Hepatic stellate cell (primary cell): ENCODE measurements at regions not wholly inside any gene's neighbourhood (a gene's known extent, or its start where the extent isn't known, plus 50 kb on each side); places are given as distances from the start of the nearest gene placed in this dataset.
"Not testable (repeated sequence)": the region's sequence is repeated elsewhere in the genome, so short reads cannot be mapped to it uniquely, and the experiment has no call there.

Experiments used
- DNase-seq: peaks from one replicate; pipeline ENCODE4 v3.0.0; 2011; ENCODE audit warnings: low spot score

GRCh38 chr6:120804612-120805011 lies 529.7 kb downstream of the TBC1D32 start:
- DNase-seq = no peak

DNA sequence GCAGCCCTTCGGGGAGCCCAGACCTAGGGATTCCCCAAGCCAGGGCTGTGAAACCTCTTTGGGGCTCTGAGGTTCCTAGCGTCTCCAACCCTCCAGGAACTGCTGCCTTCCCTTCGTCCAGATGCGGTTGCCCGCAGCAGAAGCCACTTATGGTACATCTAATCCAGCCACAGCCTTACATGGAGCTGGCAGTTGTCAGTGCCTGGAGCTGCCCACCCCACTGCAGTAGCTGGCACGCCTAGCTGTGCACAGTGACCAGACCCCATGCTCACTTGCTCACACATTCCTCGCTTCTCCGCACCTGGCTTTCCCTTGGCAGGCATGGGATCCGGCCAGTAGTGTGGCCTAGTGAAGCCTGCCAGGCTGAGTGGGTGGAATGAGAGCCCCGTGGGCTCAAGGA lies 547.6 kb downstream of the TBC1D32 start:
- no peak for DNase-seq

- no peak for DNase-seq
Observed at GRCh38 chr6:120786256-120786655, 548.0 kb downstream of the TBC1D32 start.

DNA sequence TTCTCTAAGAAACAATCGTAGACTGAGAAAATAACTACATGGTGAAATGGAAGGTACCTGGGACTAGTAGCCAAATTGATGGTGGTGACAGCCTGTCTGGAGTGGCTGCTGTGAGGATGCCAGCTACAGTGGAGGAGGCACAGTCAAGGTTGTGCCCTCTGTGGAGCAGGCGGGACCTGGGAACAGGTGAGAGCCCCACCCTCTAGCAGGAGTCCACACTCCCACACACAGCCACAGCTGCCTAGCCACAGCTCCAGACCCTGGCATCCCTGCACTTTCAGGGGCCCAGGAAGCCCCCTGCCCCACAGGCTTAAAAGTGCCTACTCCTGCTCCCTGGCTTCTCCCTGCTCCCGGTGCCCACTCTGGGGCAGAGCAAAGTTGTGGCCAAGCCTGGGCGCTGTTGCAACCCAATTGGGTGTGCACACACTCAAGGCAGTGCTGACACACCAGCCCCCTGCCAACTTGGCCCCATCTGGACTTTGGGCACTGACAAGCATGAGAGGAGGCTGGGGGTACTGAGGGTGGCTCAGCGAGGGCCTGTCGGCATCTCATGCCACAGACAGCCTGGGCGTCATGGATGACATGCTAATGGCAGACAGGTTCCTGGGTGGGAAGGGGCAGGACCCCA lies 548.7 kb downstream of the TBC1D32 start:
- no peak for DNase-seq

GRCh38 chr6:120779441-120779840 lies 554.8 kb downstream of the TBC1D32 start:
- no peak for DNase-seq

- DNase-seq = no peak
Observed at GRCh38 chr6:120775698-120776097, 558.6 kb downstream of the TBC1D32 start.

DNA sequence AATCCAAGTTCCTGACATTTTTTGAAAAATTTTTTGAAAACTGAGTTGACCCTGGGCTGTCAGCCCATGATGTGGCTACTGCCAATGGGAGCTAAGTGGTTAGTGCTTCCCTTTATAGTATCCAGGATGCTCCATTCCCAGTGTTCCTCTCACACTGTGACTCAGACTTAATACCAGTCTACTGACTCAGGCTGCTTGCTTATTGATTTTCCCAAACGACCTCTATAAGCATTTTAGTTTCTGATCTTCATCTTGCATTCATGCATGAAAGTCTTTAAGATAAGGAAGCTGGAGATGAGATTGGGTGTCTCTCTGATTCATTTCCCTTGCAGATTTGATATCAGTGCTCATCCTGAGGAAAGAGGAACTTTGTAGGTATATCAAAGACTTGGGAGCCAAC lies 560.0 kb downstream of the TBC1D32 start:
- no peak for DNase-seq

- DNase-seq = no peak
Observed at GRCh38 chr6:120771019-120771418, 563.3 kb downstream of the TBC1D32 start.

- no peak for DNase-seq
Observed at GRCh38 chr6:120764312-120764711, 570.0 kb downstream of the TBC1D32 start.

- DNase-seq = no peak
Observed at GRCh38 chr6:120759570-120759969, 574.7 kb downstream of the TBC1D32 start.

DNA sequence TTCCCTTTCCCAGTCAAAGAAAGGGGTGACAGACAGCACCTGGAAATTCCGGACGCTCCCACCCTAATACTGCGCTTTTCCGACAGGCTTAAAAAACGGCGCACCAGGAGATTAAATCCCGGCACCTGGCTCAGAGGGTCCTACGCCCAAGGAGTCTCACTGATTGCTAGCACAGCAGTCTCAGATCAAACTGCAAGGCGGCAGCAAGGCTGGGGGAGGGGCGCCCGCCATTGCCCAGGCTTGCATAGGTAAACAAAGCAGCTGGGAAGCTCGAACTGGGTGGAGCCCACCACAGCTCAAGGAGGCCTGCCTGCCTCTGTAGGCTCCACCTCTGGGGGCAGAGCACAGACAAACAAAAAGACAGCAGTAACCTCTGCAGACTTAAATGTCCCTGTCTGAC lies 585.7 kb downstream of the TBC1D32 start:
- DNase-seq = not testable (repeated sequence)

DNA sequence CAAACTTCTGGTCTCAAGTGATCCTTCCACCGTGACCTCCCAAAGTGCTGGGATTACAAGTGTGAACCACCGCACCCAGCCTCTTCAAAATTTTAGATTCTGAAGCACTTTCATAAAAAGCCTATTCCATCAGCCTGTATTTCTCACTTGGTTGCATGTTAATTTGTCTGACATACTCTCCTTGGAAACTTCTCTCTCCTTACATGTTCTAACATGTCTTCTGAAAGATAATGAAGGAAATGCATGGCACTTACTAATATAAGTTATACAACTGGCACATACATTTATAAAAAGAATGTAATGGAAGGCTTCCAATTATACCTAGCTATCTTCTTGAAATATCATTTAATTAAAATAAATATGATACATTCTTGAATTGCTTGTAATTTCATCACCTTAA lies 597.5 kb downstream of the TBC1D32 start:
- DNase-seq = no peak

GRCh38 chr6:120735641-120736040 lies 598.6 kb downstream of the TBC1D32 start:
- no peak for DNase-seq

GRCh38 chr6:120711255-120711654 lies 623.0 kb downstream of the TBC1D32 start:
- no peak for DNase-seq

- DNase-seq = no peak
Observed at GRCh38 chr6:120700001-120700400, 634.3 kb downstream of the TBC1D32 start.

- DNase-seq = no peak
Observed at GRCh38 chr6:120686492-120686891, 647.8 kb downstream of the TBC1D32 start.

- DNase-seq = no peak
Observed at GRCh38 chr6:120682145-120682544, 652.1 kb downstream of the TBC1D32 start.

- no peak for DNase-seq
Observed at GRCh38 chr6:120681204-120681603, 653.1 kb downstream of the TBC1D32 start.

- no peak for DNase-seq
Observed at GRCh38 chr6:120675886-120676285, 658.4 kb downstream of the TBC1D32 start.

GRCh38 chr6:120671519-120671918 lies 662.8 kb downstream of the TBC1D32 start:
- no peak for DNase-seq

DNA sequence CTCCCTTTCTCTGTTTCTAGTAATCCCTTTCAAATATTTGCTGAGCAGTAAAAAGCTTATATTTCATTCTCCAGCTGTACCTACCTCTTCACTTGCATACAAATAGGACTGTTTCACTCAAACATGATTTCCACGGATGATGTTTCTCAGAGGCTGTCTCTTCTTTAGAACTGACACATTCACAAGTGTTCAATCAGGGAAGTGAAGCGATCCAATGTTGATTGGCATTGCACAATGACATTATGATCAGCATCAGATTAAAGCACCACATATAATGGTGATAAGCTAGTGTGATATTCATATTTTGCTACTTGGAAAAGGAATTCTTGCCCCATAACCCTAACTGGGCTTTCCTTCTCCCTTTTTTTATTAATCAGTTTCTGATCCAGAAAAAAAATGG lies 681.8 kb downstream of the TBC1D32 start:
- DNase-seq = no peak

GRCh38 chr6:120648713-120649112 lies 685.6 kb downstream of the TBC1D32 start:
- no peak for DNase-seq

- no peak for DNase-seq
Observed at GRCh38 chr6:120646101-120646500, 688.2 kb downstream of the TBC1D32 start.

DNA sequence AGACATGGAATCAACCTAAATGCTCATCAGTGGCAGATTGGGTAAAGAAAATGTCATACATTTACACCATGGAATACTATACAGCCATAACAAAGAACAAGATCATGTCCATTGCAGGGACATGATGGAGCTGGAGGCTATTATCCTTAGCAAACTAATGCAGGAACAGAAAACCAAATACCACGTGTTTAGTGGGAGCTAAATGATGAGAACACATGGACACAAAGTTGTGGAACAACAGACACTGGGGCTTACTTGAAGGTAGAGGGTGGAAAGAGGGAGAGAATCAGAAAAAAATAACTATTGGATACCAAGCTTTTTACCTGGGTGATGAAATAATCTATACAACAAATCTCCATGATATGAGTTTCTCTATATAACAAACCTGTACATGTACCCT lies 701.3 kb downstream of the TBC1D32 start:
- no peak for DNase-seq

DNA sequence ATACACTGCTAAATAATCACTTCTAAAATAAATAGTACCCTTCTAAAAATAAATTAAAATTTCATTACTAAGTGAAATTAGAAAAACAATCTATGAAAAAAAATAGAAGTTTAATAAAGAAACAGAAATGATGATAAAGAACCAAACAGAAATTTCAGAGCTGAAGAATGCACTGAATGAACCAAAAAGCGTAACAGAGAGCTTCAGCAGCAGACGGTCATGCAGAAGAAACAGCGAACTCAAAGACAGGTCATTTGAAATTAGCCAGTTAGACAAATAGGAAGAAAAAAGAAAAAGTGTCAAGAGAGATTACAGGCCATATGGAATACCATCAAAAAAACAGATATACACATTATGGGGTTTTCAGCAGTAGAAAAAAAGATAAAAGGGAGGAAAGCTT lies 706.7 kb downstream of the TBC1D32 start:
- DNase-seq = no peak
